ENCODE measurements at regions not wholly inside any gene's neighbourhood (a gene's known extent, or its start where the extent isn't known, plus 50 kb on each side); places are given as distances from the start of the nearest gene placed in this dataset.

GRCh38 chr12:25725931-25726330 lies 172.8 kb upstream of the LMNTD1 start:
- TF ChIP-seq CTCF (IDR thresholded peaks at IDR 0.05 in 8 of 11, conservative IDR thresholded peaks at IDR 0.05 in 3 of 11) (no peak), POLR2A (IDR thresholded peaks at IDR 0.05) (no peak)

All from spleen (tissue), 7 donors.